Small intestine (tissue), 7 donors: ENCODE measurements at regions not wholly inside any gene's neighbourhood (a gene's known extent, or its start where the extent isn't known, plus 50 kb on each side); places are given as distances from the start of the nearest gene placed in this dataset.

Source experiments
- DNase-seq, 2 donors: peaks; one replicate each; pipeline versions ENCODE4 v3.0.0 to v3.0.0-alpha.2; 2013
- FAIRE-seq: peaks from 2 replicates; lab custom pipeline; 2012; peaks lifted over from hg19 to GRCh38; lab: Jason Lieb, UNC
- H3K27ac ChIP-seq, 3 donors: one replicate each; pipeline ENCODE4 v1.5.1; 2013; ENCODE audit warnings: low read length in 2 of 3, mild to moderate bottlenecking in 2 of 3, control low read depth in 1 of 3, inconsistent platforms in 1 of 3, low read depth in 1 of 3, moderate library complexity in 1 of 3
- H3K27me3 ChIP-seq, 3 donors: one replicate each; pipeline ENCODE4 v1.6.1; 2013; ENCODE audit warnings: low read length in 3 of 3, inconsistent platforms in 1 of 3; ENCODE audit not compliant: control insufficient read depth in 3 of 3, insufficient read depth in 3 of 3
- H3K36me3 ChIP-seq, 3 donors: one replicate each; pipeline ENCODE4 v1.6.1; 2013; ENCODE audit warnings: low read length in 3 of 3, inconsistent platforms in 1 of 3, low read depth in 1 of 3, mild to moderate bottlenecking in 1 of 3, moderate library complexity in 1 of 3; ENCODE audit not compliant: control insufficient read depth in 3 of 3, insufficient read depth in 2 of 3
- H3K4me1 ChIP-seq, 3 donors: one replicate each; pipeline ENCODE4 v1.6.1; 2013; ENCODE audit warnings: low read length in 2 of 3, inconsistent platforms in 1 of 3, low read depth in 1 of 3, mild to moderate bottlenecking in 1 of 3, moderate library complexity in 1 of 3; ENCODE audit not compliant: control insufficient read depth in 3 of 3, insufficient read depth in 2 of 3
- H3K4me3 ChIP-seq, 3 donors: one replicate each; pipeline ENCODE4 v1.5.1; 2013; ENCODE audit warnings: low read length in 3 of 3, control low read depth in 1 of 3, inconsistent platforms in 1 of 3, low read depth in 1 of 3, mild to moderate bottlenecking in 1 of 3, moderate library complexity in 1 of 3
- H3K9me3 ChIP-seq, 2 donors: one replicate each; pipeline ENCODE4 v1.6.1; 2013; ENCODE audit warnings: low read depth in 1 of 2, low read length in 1 of 2; ENCODE audit not compliant: control insufficient read depth in 2 of 2, insufficient read depth in 1 of 2
- WGBS, 3 donors: extraction: QIAGEN DNeasy Blood & Tissue Kit; methylation state at CpG; one replicate each; pipeline ENCODE4 v1.1.7; 2013; 5-methylcytosine and 5-hydroxymethylcytosine counted together
- donor health status: healthy with polysubstance abuse.
- donor health status: control.
- donor health status: control.
- donor health status: Bipolar disorder and iron deficiency.
- donor health status: healthy.

GRCh38 chr10:61836888-61837754 is 64.4 kb upstream of the ARID5B start:
- Histone ChIP-seq H3K9me3 (peaks cover 0 to 7% of the 10 kb centered on the region in 2 donors), H3K27ac (peak overlapping the region in 2 of 3 donors; percentile 24 to 38), H3K4me3 (no peak overlapping the region), H3K27me3 (no peaks in the 10 kb centered on the region), H3K36me3 (no peaks in the 10 kb centered on the region), H3K4me1 (peaks cover 6 to 50% (median 13%) of the 10 kb centered on the region in 3 donors)
- WGBS, 3 donors = 7 to 39% (median 25%) methylated on average over 4 of the region's 4 CpGs
- peak; percentile 58 to 59 for DNase-seq
- peak; percentile 93 for FAIRE-seq

GRCh38 chr10:61837755-61838171 is 63.7 kb upstream of the ARID5B start:
- FAIRE-seq = no peak
- H3K4me1 ChIP-seq = peaks cover 10 to 50% (median 14%) of the 10 kb centered on the region in 3 donors
- peak in 1 of 2 donors; percentile 17 for DNase-seq
- H3K36me3 ChIP-seq = no peaks in the 10 kb centered on the region
- H3K9me3 ChIP-seq = peaks cover 0 to 5% of the 10 kb centered on the region in 2 donors
- no peak overlapping the region for H3K4me3 ChIP-seq
- no peaks in the 10 kb centered on the region for H3K27me3 ChIP-seq
- peak overlapping the region in 2 of 3 donors; percentile 24 to 38 for H3K27ac ChIP-seq
- 10 to 24% (median 23%) methylated on average over 6 of the region's 6 CpGs for WGBS, 3 donors

- no peak for FAIRE-seq
- H3K9me3 ChIP-seq = peaks cover 0 to 5% of the 10 kb centered on the region in 2 donors
- H3K4me1 ChIP-seq = peaks cover 14 to 63% (median 22%) of the 10 kb centered on the region in 3 donors
- WGBS, 3 donors = 13 to 59% (median 50%) methylated on average over 3 of the region's 3 CpGs
- H3K27me3 ChIP-seq = no peaks in the 10 kb centered on the region
- H3K36me3 ChIP-seq = no peaks in the 10 kb centered on the region
- peak in 1 of 2 donors; percentile 11 for DNase-seq
- H3K27ac ChIP-seq = peak overlapping the region in 1 of 3 donors; percentile 20
- no peak overlapping the region for H3K4me3 ChIP-seq
These were observed 61.6 kb upstream of the ARID5B start for GRCh38 chr10:61839916-61840315.

- no peak for FAIRE-seq
- peaks cover 15 to 62% (median 19%) of the 10 kb centered on the region in 3 donors for H3K4me1 ChIP-seq
- no peak overlapping the region for H3K4me3 ChIP-seq
- H3K9me3 ChIP-seq = peaks cover 0 to 5% of the 10 kb centered on the region in 2 donors
- WGBS, 3 donors = 78 to 84% (median 81%) methylated on average over 4 of the region's 4 CpGs
- peak overlapping the region in 1 of 3 donors; percentile 20 for H3K27ac ChIP-seq
- DNase-seq = peak in 1 of 2 donors; percentile 8
- H3K27me3 ChIP-seq = no peaks in the 10 kb centered on the region
- H3K36me3 ChIP-seq = no peaks in the 10 kb centered on the region
These were observed 61.1 kb upstream of the ARID5B start for GRCh38 chr10:61840403-61840802.

GRCh38 chr10:61841338-61841875 is 60.1 kb upstream of the ARID5B start:
- DNase-seq (no peak), FAIRE-seq (no peak)
- no peaks in the 10 kb centered on the region for H3K36me3 ChIP-seq
- peaks cover 0 to 14% of the 10 kb centered on the region in 2 donors for H3K9me3 ChIP-seq
- no peaks in the 10 kb centered on the region for H3K27me3 ChIP-seq
- no peak overlapping the region for H3K27ac ChIP-seq
- H3K4me1 ChIP-seq = peaks cover 15 to 61% (median 17%) of the 10 kb centered on the region in 3 donors
- H3K4me3 ChIP-seq = no peak overlapping the region

- Histone ChIP-seq H3K27me3 (no peaks in the 10 kb centered on the region), H3K4me3 (no peak overlapping the region), H3K9me3 (peaks cover 0 to 17% of the 10 kb centered on the region in 2 donors), H3K27ac (no peak overlapping the region), H3K4me1 (peaks cover 12 to 50% (median 13%) of the 10 kb centered on the region in 3 donors), H3K36me3 (no peaks in the 10 kb centered on the region)
- no peak for DNase-seq
- WGBS, 3 donors = 80 to 96% (median 93%) methylated on average over 4 of the region's 4 CpGs
- FAIRE-seq = no peak
These were observed 58.6 kb upstream of the ARID5B start for GRCh38 chr10:61842755-61843497.

GRCh38 chr10:61844116-61844822 is 57.2 kb upstream of the ARID5B start:
- peak overlapping the region in 1 of 3 donors; percentile 58 for H3K27ac ChIP-seq
- H3K4me3 ChIP-seq = no peak overlapping the region
- FAIRE-seq (no peak), DNase-seq (no peak)
- H3K4me1 ChIP-seq = peaks cover 12 to 43% (median 13%) of the 10 kb centered on the region in 3 donors
- H3K9me3 ChIP-seq = peaks cover 0 to 17% of the 10 kb centered on the region in 2 donors
- H3K36me3 ChIP-seq = no peaks in the 10 kb centered on the region
- no peaks in the 10 kb centered on the region for H3K27me3 ChIP-seq
- 63 to 74% (median 72%) methylated on average over 4 of the region's 4 CpGs for WGBS, 3 donors
